Panc1 (cell line): ENCODE measurements at regions not wholly inside any gene's neighbourhood (a gene's known extent, or its start where the extent isn't known, plus 50 kb on each side); places are given as distances from the start of the nearest gene placed in this dataset.

Source experiments
- ATAC-seq: fragments of 200-7000 bp; cut with Tn5 transposase; 2 replicates; pipeline ENCODE4 v1.9.1; 2020; ENCODE audit warnings: mild to moderate bottlenecking, moderate library complexity
- BruUV-seq: library from RNA; stranded (reverse); fragments of 400-500 nt; replicated peaks from 2 replicates; lab custom pipeline; 2021; lab: Mats Ljungman, UMichigan
- CTCF ChIA-PET: fragments of 300-600 bp; sonication (Branson Sonifier 250); formaldehyde crosslinking; loops from one replicate; lab custom pipeline; 2022; ENCODE audit warnings: antibody characterized with exemption; lab: Charles Lee
- POLR2A ChIA-PET: fragments of 300-600 bp; sonication (Branson Sonifier 250); formaldehyde crosslinking; loops from one replicate; lab custom pipeline; 2022; ENCODE audit warnings: antibody characterized with exemption; lab: Charles Lee
- DNase-seq: peaks from one replicate; pipeline ENCODE4 v3.0.0-alpha.2; 2010; ENCODE audit warnings: low read depth, low spot score
- H3K27ac ChIP-seq: 2 replicates; pipeline ENCODE4 v1.5.1; 2011; ENCODE audit warnings: mild to moderate bottlenecking, low read length, inconsistent platforms
- H3K27me3 ChIP-seq: fragments of 200-500 bp; sonication (Bioruptor generic); 2 replicates; pipeline ENCODE4 v1.6.0; 2014; ENCODE audit warnings: low read length, inconsistent platforms; ENCODE audit not compliant: control insufficient read depth, insufficient read depth
- H3K36me3 ChIP-seq: fragments of 200-500 bp; sonication (Bioruptor generic); 2 replicates; pipeline ENCODE4 v1.5.1; 2014; ENCODE audit warnings: inconsistent platforms, mild to moderate bottlenecking, low read length, moderate library complexity; ENCODE audit not compliant: control insufficient read depth, insufficient read depth
- H3K4me1 ChIP-seq: 2 replicates; pipeline ENCODE4 v1.5.1; 2011; ENCODE audit warnings: inconsistent platforms, mild to moderate bottlenecking, low read length, moderate library complexity; ENCODE audit not compliant: control insufficient read depth, insufficient read depth
- H3K4me3 ChIP-seq, 2 experiments: 2 replicates each; pipeline ENCODE4 v1.5.1; 2011 to 2012; ENCODE audit warnings: low read depth in 2 of 2, low read length in 2 of 2, mild to moderate bottlenecking in 2 of 2, inconsistent platforms in 1 of 2, moderate library complexity in 1 of 2
- H3K9me3 ChIP-seq: fragments of 200-500 bp; sonication (Bioruptor generic); 2 replicates; pipeline ENCODE4 v1.5.1; 2014; ENCODE audit warnings: low read depth, mild to moderate bottlenecking, inconsistent platforms, low read length, moderate library complexity; ENCODE audit not compliant: control insufficient read depth, insufficient read depth
- CTCF ChIP-seq: fragments of 450-650 bp; IDR thresholded peaks from 2 replicates; pipeline ENCODE4 v1.5.1; 2017; ENCODE audit warnings: mild to moderate bottlenecking
- POLR2AphosphoS5 ChIP-seq: IDR thresholded peaks from 2 replicates; pipeline ENCODE4 v1.6.1; 2012; ENCODE audit warnings: mild to moderate bottlenecking, low read depth, low read length, moderate library complexity
- REST ChIP-seq, 2 experiments: IDR thresholded peaks; 2 replicates each; pipeline ENCODE4 v1.6.1; 2011 to 2012; ENCODE audit warnings: low read depth in 2 of 2, control low read depth in 1 of 2, low read length in 1 of 2, mild to moderate bottlenecking in 1 of 2, moderate library complexity in 1 of 2; ENCODE audit not compliant: insufficient read depth in 1 of 2
- SIN3A ChIP-seq: IDR thresholded peaks from 2 replicates; pipeline ENCODE4 v1.6.1; 2012; ENCODE audit warnings: low read depth, mild to moderate bottlenecking, low read length, moderate library complexity, borderline replicate concordance; ENCODE audit not compliant: insufficient read depth
- TCF7L2 ChIP-seq: IDR thresholded peaks from 2 replicates; pipeline ENCODE4 v1.6.1; 2011; ENCODE audit warnings: mild to moderate bottlenecking, low read depth, low read length, inconsistent platforms
- in situ Hi-C: cut with HindIII; loops from 2 replicates; pipeline ENCODE4 v1.10.0; 2016; ENCODE audit warnings: low sequenced_read_pairs, low pct_unique_long_range_greater_than_20kb
- intact Hi-C: fragments of 100-400 bp; cut with micrococcal nuclease; formaldehyde crosslinking; loops from one replicate; pipeline ENCODE4 v1.10.0; 2022; ENCODE audit not compliant: unreplicated experiment

- Histone ChIP-seq H3K9me3 (no peaks in the 10 kb centered on the region), H3K4me1 (no peaks in the 10 kb centered on the region), H3K36me3 (no peaks in the 10 kb centered on the region), H3K4me3 (no peak overlapping the region), H3K27ac (no peak overlapping the region), H3K27me3 (no peaks in the 10 kb centered on the region)
- TF ChIP-seq CTCF (no peak), POLR2AphosphoS5 (no peak), SIN3A (no peak), TCF7L2 (no peak), REST (IDR thresholded peaks at IDR 0.05; ENCODE audit: insufficient read depth in 1 of 2, low read depth in 2 of 2, low read length in 1 of 2) (no peak)
- in situ Hi-C loops: no loop called here
- ATAC-seq: no peak
- ChIA-PET CTCF (no interaction called here), POLR2A (no interaction called here)
- intact Hi-C loops: no loop called here
- no TSS peak for BruUV-seq
- DNase-seq: no peak
Observed at GRCh38 chr4:130714006-130714405, 1618.1 kb downstream of the C4orf33 start.

GRCh38 chr4:130722361-130722760 lies 1626.4 kb downstream of the C4orf33 start:
- H3K27ac ChIP-seq: no peak overlapping the region
- H3K27me3 ChIP-seq: no peaks in the 10 kb centered on the region
- ChIA-PET POLR2A (no interaction called here), CTCF (no interaction called here)
- no peaks in the 10 kb centered on the region for H3K9me3 ChIP-seq
- ATAC-seq (no peak), DNase-seq (no peak)
- TF ChIP-seq REST (IDR thresholded peaks at IDR 0.05; ENCODE audit: insufficient read depth in 1 of 2, low read depth in 2 of 2, low read length in 1 of 2): no peak
- TF ChIP-seq POLR2AphosphoS5: no peak
- TF ChIP-seq TCF7L2: no peak
- no peak for TF ChIP-seq SIN3A
- TF ChIP-seq CTCF: no peak
- no peak overlapping the region for H3K4me3 ChIP-seq
- no peaks in the 10 kb centered on the region for H3K36me3 ChIP-seq
- intact Hi-C loops (no loop called here), in situ Hi-C loops (no loop called here)
- BruUV-seq: no TSS peak
- no peaks in the 10 kb centered on the region for H3K4me1 ChIP-seq
